ENCODE measurements at regions not wholly inside any gene's neighbourhood (a gene's known extent, or its start where the extent isn't known, plus 50 kb on each side); places are given as distances from the start of the nearest gene placed in this dataset.
"Not testable (repeated sequence)": the region's sequence is repeated elsewhere in the genome, so short reads cannot be mapped to it uniquely, and the experiment has no call there.

DNA sequence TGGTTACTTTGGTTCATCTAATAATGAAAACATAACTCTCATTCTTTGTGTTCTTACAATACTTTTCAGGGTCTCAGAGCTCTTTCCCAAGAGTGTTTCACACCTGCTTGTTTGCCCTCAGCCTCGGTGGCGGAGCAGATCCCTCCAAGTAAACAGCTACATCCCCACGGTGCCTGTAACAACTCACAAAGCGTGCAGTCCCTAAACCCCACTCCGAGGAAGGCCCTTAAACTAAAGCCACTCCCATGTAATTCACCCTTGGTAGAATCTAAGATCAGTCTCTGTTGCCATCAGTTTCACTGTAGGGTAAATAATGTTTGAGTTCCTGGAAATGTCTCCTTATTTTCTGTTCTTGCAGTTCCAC, 101.1 kb downstream of the TFAP2A start:
- Mint-ChIP-seq H3K36me3 (no peaks in the 10 kb centered on the region), H3K4me3 (no peak overlapping the region), H3K27me3 (peaks cover 0 to 21% (median 13%) of the 10 kb centered on the region in 5 donors), H3K9me3 (peaks cover 0 to under 1% (median 0%) of the 10 kb centered on the region in 9 donors), H3K27ac (no peak overlapping the region), H3K4me1 (no peaks in the 10 kb centered on the region)
- DNase-seq = no peak
- POLR2A ChIA-PET = no interaction called here
- ATAC-seq = no peak

DNA sequence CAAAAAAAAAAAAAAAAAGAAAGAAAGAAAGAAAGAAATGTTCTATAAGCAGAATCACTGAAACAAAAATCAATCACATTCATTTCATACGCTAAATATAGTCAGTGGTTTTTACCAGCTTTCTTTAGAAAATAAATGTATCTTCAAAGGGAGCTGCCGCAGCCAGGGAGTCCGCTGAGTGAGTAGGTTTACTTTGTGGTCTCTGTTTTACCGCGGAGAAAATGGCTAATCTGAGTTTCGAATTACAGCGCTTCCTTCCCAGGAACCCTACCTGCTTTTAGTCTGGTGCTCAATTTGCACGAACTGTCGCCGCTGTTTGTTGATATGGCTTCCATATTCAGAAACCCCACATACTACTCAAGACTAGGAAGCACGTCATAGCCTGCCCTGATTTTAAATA, 102.4 kb downstream of the TFAP2A start:
- Mint-ChIP-seq H3K36me3 (no peaks in the 10 kb centered on the region), H3K4me1 (no peaks in the 10 kb centered on the region)

DNA sequence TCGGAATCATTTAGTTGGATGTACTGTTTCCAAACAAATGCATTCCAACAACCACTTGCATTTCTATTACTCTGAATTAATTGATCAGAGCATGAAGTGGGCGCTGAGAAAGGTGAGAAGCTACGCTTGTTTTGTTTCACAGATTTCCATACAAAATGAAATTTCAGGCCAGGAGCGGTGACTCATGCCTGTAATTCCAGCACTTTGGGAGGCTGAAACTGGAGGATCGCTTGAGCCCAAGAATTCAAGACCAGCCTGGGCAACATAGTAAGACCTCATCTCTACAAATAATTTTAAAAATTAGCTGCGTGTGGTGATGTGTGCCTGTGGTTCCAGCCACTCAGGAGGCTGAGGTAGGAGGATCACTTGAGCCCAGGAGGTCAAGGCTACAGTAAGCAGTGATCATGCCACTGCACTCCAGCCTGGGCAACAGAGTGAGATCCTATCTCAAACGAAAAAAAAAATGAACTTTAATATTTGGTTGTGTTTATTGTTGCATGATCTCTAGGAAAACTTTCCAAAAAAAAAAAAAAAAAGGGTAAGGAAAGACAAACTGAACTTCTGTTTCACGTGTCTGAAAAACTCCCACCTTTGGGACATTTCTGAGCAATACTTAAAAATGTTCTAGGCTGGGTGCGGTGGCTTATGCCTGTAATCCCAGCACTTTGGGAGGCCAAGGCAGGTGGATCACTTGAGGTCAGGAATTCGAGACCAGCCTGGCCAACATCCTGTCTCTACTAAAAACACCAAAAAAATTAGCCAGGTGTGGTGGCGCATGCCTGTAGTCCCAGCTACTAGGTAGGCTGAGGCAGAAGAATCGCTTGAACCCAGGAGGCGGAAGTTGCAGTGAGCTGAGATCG, 103.1 kb downstream of the TFAP2A start:
- ATAC-seq, H3K9me3 Mint-ChIP-seq, H3K4me1 Mint-ChIP-seq, H3K27ac Mint-ChIP-seq, DNase-seq, H3K4me3 Mint-ChIP-seq, H3K36me3 Mint-ChIP-seq, POLR2A ChIA-PET: not testable (repeated sequence)
- H3K27me3 Mint-ChIP-seq = peaks cover 0 to 15% (median 2%) of the 10 kb centered on the region in 5 donors

More for the DNA sequence above, 102.4 kb downstream of the TFAP2A start:
- ATAC-seq (no peak), DNase-seq (no peak)
- H3K27ac Mint-ChIP-seq = no peak overlapping the region
- no peak overlapping the region for H3K4me3 Mint-ChIP-seq
- POLR2A ChIA-PET = no interaction called here
- peaks cover 0 to 15% (median 5%) of the 10 kb centered on the region in 5 donors for H3K27me3 Mint-ChIP-seq
- H3K9me3 Mint-ChIP-seq = no peaks in the 10 kb centered on the region

GRCh38 chr6:10310826-10311225, 104.0 kb downstream of the TFAP2A start:
- no peak overlapping the region for H3K27ac Mint-ChIP-seq
- ATAC-seq (no peak), DNase-seq (no peak)
- POLR2A ChIA-PET = no interaction called here
- H3K27me3 Mint-ChIP-seq = peaks cover 0 to 21% (median 2%) of the 10 kb centered on the region in 5 donors
- H3K4me3 Mint-ChIP-seq = no peak overlapping the region
- H3K36me3 Mint-ChIP-seq = no peaks in the 10 kb centered on the region
- no peaks in the 10 kb centered on the region for H3K4me1 Mint-ChIP-seq
- no peaks in the 10 kb centered on the region for H3K9me3 Mint-ChIP-seq

- Mint-ChIP-seq H3K9me3 (peaks cover 0 to 3% (median 0%) of the 10 kb centered on the region in 9 donors), H3K4me1 (no peaks in the 10 kb centered on the region), H3K4me3 (no peak overlapping the region), H3K27me3 (peaks cover 0 to 21% (median 2%) of the 10 kb centered on the region in 5 donors), H3K36me3 (no peaks in the 10 kb centered on the region), H3K27ac (no peak overlapping the region)
- ATAC-seq (no peak), DNase-seq (no peak)
- POLR2A ChIA-PET = no interaction called here
Measured at GRCh38 chr6:10310330-10310653, 104.6 kb downstream of the TFAP2A start.

DNA sequence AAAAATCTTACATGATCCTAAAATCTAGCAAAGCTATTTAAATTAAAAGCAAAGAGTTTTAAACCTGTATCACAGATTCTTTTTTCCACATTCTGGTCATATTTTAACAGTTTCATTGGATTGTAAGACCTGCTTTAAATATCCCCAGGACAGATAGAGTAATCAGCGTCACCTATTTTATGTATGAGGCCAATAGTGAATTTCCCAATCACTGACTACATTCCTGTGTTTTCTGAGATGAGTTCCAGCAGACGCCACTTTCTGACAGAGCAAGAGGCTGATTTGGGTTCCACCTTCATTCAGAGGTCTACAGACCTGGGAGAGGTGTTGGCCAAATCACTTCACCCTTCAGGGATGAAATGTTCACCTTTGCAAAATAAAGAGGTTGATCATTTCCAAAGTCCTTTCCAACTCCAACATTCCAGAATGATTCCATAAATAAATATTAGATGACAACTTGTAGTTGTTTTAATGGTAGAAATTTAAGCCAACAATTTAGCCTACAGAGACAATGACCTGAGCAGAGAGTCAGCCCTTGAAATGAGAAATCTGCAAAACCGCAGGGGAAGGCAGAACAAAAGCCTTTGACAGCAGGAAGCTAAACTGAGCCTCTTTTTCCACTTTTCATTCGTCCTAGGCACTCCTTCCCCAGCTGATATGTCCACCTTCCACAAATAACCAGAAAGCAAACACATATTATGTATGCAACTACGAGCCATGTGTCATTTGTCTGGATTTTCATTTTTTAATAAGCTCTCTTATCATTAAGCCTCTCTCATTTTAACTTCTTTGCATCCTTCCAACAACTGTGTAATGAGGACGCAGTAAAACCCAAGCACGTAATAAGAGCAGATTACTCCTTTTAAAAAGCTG, 105.2 kb downstream of the TFAP2A start:
- peaks cover 0 to 3% (median 0%) of the 10 kb centered on the region in 9 donors for H3K9me3 Mint-ChIP-seq
- POLR2A ChIA-PET = no interaction called here
- no peak for ATAC-seq
- H3K4me3 Mint-ChIP-seq = no peak overlapping the region
- H3K27ac Mint-ChIP-seq = no peak overlapping the region
- H3K36me3 Mint-ChIP-seq = no peaks in the 10 kb centered on the region
- DNase-seq = no peak
- H3K4me1 Mint-ChIP-seq = no peaks in the 10 kb centered on the region
- H3K27me3 Mint-ChIP-seq = peaks cover 0 to 21% (median 2%) of the 10 kb centered on the region in 5 donors

DNA sequence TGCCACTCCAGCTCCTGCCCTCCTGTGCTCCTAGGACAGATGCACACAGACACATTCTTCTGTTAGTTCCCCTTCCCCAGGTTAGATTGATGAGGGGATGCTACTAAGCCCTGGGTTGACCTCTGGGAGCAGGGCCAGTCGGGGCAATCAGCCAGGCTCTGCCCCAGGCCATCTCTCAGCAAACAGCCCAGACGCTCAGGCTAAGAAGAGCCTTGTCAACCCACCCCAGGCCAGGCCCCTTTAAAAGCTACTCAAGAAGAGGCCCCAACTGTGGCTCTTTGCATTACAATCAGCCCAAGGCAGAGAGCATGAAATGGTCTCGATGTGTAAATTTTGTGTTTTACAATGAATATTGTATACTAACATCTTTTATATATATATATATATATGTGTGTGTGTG, 107.4 kb downstream of the TFAP2A start:
- H3K9me3 Mint-ChIP-seq = peaks cover 0 to 6% (median 0%) of the 10 kb centered on the region in 9 donors
- H3K27ac Mint-ChIP-seq = no peak overlapping the region
- no peaks in the 10 kb centered on the region for H3K36me3 Mint-ChIP-seq
- peaks cover 0 to 20% (median 2%) of the 10 kb centered on the region in 5 donors for H3K27me3 Mint-ChIP-seq
- no peak overlapping the region for H3K4me3 Mint-ChIP-seq
- DNase-seq = no peak
- POLR2A ChIA-PET = no interaction called here
- no peak for ATAC-seq
- H3K4me1 Mint-ChIP-seq = no peaks in the 10 kb centered on the region

- DNase-seq = no peak
- H3K4me1 Mint-ChIP-seq = no peaks in the 10 kb centered on the region
- H3K27me3 Mint-ChIP-seq = peaks cover 0 to 20% (median 2%) of the 10 kb centered on the region in 5 donors
- H3K36me3 Mint-ChIP-seq = no peaks in the 10 kb centered on the region
- POLR2A ChIA-PET = no interaction called here
- H3K4me3 Mint-ChIP-seq = no peak overlapping the region
- no peak overlapping the region for H3K27ac Mint-ChIP-seq
- ATAC-seq = no peak
- peaks cover 0 to 6% (median 0%) of the 10 kb centered on the region in 9 donors for H3K9me3 Mint-ChIP-seq
Measured at GRCh38 chr6:10307028-10307427, 107.8 kb downstream of the TFAP2A start.

DNA sequence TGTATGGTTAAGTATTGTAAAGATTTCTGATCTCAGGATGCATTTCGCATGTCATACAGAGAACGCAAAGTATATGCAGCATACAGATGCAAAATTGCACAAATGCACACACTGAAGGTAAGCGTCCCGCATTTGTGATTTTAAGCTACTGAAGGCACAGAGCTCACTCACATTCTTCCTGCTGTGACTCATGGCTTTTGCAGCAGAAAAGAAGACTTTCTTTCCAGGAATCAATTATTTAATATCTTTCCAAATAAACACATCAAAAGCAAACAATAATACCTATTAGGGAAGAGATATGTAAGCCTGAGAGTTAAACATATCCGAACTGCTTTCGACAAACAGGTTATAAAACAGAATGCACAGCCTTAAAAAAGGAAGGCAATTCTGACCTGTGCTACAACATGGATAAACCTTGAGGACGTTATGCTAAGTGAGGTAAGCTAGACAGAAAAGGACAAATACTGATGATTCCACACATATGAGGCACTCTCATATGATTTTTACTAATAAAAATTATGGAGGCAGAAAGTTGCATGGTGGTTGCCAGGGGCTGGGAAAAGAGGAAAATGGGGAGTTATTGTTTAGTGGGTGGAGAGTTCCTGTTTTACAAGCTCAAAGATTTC, 109.0 kb downstream of the TFAP2A start:
- Mint-ChIP-seq H3K4me1 (no peaks in the 10 kb centered on the region), H3K27ac (no peak overlapping the region), H3K27me3 (peaks cover 0 to 20% (median 2%) of the 10 kb centered on the region in 5 donors), H3K9me3 (peaks cover 0 to 6% (median 0%) of the 10 kb centered on the region in 9 donors), H3K4me3 (no peak overlapping the region), H3K36me3 (no peaks in the 10 kb centered on the region)
- DNase-seq (no peak), ATAC-seq (no peak)
- POLR2A ChIA-PET = no interaction called here

GRCh38 chr6:10303608-10304506, 111.0 kb downstream of the TFAP2A start:
- ATAC-seq = no peak
- H3K27ac Mint-ChIP-seq = no peak overlapping the region
- H3K27me3 Mint-ChIP-seq = peaks cover 0 to 16% (median 2%) of the 10 kb centered on the region in 5 donors
- POLR2A ChIA-PET = no interaction called here
- peaks cover 0 to 6% (median 2%) of the 10 kb centered on the region in 9 donors for H3K9me3 Mint-ChIP-seq
- no peak for DNase-seq
- peaks cover 0 to 2% (median 0%) of the 10 kb centered on the region in 3 donors for H3K36me3 Mint-ChIP-seq
- H3K4me1 Mint-ChIP-seq = no peaks in the 10 kb centered on the region
- no peak overlapping the region for H3K4me3 Mint-ChIP-seq

DNA sequence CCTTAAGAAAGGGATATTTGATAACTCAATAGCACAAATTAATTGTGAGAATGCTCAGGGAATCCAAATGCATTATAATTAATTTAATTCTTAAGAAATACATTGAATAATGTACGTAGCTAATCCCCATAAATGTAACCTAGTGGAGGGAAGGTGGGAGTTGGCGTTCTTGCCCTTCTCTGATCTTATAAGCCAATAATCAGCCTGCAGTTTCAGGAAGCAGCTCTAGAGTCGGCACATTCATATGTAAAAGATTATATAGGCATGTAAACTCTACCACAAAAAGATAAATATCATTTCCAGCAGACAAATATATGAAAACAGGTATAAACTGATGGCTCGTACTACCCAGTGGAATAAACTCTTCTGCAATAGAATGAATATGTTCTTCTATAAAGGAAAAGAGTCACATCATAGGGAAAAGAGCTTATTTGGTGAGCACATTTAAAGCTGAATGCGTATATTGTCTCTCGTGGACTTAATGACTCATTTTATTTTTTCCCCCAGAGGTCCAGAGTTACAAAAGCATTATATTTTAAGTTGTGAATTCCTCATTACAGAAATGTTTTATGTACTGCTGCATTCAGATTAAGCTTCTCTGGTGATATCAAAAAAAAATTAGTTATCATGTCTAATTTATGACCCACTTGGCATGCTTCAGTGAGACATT, 112.2 kb downstream of the TFAP2A start:
- Mint-ChIP-seq H3K4me3 (no peak overlapping the region), H3K27ac (no peak overlapping the region), H3K4me1 (no peaks in the 10 kb centered on the region), H3K9me3 (peaks cover 0 to 10% (median 5%) of the 10 kb centered on the region in 9 donors), H3K27me3 (peaks cover 0 to 17% (median 0%) of the 10 kb centered on the region in 5 donors), H3K36me3 (peaks cover 0 to 3% (median 0%) of the 10 kb centered on the region in 3 donors)
- no peak for ATAC-seq
- DNase-seq = no peak
- POLR2A ChIA-PET = no interaction called here

DNA sequence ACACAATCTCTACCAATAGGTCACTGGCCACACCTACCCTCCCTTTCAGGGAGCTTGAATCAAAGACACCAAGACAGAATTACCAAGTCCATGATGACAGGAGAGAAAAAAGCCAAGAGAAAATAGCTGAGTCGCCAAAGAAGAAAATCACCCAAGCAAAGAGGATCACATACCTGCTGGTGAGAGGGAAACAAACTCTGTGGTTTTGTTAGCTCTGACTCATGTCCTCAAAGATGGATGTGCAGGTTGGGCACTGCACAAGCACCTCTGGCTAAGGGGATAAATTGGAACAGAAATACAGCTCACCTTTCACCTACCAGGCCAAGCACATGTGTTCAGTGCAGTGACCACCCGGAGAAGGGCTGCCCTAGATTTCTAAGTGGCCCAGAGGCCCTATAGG, 114.8 kb downstream of the TFAP2A start:
- Mint-ChIP-seq H3K27me3 (peaks cover 0 to 11% (median 0%) of the 10 kb centered on the region in 5 donors), H3K9me3 (peaks cover 0 to 10% (median 5%) of the 10 kb centered on the region in 9 donors), H3K36me3 (peaks cover 0 to 3% (median 0%) of the 10 kb centered on the region in 3 donors), H3K27ac (no peak overlapping the region), H3K4me3 (no peak overlapping the region), H3K4me1 (no peaks in the 10 kb centered on the region)
- ATAC-seq (no peak), DNase-seq (no peak)
- POLR2A ChIA-PET = no interaction called here

All from naive thymus-derived CD8-positive, alpha-beta T cell (primary cell).